AG20443 (cell line): ENCODE measurements at regions not wholly inside any gene's neighbourhood (a gene's known extent, or its start where the extent isn't known, plus 50 kb on each side); places are given as distances from the start of the nearest gene placed in this dataset.

Experiments used
- DNase-seq: peaks from one replicate; pipeline ENCODE4 v3.0.0; 2012; ENCODE audit warnings: low spot score, mixed read lengths

DNA sequence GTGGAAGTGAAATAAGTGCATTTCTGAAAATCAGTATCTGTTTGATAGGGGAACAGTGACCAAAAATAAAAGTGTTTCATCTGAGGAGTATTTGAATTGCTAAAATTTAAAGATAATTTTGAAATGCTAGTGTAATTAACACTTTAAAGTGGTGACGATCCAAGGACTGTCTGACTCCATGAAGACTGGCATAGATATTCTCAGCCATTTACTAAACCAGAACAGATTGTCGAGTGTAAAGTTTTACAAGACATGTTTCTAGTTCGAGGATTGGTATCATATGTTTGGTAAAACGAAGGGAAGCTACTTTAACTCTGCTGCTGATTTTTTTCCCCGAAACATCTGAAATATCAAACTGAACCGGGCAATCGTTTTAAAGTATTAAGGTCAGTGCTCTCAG is 417.9 kb downstream of the EPHA4 start:
- DNase-seq, result no peak

DNA sequence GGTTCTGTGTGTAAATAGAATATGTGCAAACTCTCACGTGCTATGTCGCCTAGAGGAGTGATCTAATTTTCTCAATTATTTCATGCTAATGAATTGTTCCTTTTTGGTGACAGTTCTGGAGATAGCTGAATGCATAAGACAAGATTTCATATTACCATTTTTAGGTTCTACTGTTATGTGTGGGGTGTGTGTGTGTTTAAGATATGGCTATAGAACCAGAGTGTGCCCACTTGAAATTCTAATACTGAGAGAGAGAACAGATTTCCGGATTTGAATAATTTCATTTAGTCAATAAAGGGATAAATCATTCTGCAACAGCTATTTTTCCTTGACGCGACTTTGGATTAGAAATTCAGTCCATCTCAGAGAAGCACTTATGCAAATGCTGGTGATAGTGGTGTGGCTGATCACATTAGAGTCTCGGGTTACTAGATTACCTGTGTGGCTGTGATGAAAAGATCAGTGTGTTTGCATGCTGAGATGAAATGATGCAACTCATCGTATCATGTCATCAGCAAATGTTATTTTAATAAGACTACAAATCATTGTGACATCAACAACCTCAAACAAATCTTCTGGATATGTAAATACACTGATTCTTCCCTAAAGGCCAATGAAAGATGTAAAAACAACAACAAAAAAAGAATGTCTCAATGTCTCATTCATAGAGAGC is 415.9 kb downstream of the EPHA4 start:
- no peak for DNase-seq

DNA sequence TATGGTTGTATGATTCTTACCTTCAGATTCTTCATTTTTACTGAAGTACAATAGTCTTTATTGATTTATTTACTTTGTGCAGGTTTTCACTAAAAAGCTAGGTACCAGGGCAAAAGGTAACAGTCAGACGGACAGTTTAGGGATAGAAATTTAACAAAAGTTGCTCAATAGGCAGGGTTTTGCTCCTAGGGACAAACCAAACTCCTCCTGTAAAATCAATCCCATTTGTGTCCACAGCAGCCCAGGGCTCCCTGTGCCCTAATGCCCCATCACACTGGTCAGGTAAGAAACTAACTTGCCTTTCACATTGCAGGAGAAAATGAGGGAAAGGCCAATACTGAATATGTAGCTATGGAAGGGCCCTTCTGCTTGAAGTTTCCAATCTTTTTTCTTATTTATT is 410.9 kb downstream of the EPHA4 start:
- no peak for DNase-seq

DNA sequence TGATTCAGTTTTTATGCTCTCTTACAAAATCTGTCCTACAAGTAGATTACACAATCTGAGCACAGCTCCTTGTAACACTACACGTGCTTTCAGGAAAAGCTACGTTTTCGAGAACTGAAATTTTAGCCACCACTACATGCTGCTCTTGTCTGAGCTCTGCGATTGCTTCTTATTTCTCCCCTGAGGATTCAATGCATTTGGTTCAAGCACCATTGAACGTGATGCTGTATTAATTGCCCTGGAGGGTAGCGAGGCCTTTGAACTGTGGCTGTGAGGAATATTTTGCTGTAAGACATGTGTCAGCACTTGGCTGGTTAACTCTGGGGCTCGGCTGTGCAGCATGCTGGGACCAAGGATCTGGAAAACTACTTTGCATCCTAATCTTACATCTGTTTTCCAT is 405.8 kb downstream of the EPHA4 start:
- peak; percentile 15 for DNase-seq

DNA sequence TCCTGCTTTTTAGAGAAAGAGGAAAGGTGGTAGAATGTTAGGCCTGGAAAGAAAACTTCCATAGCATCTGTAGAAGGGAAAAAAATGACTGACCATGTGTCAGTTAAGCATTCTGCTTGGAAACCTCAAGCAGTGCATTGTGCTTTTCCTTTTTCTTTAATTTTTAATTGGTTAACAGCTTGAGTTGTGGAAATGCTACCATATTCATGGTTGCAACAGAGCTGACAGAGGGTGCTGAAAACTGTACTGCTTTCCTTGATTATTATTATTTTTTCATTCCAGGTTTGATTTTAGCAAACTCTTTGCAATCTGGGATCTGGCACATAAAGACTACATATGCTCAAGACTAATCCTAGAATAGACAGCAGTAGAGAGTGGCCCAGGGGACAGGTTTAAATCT is 404.5 kb downstream of the EPHA4 start:
- DNase-seq, result no peak

DNA sequence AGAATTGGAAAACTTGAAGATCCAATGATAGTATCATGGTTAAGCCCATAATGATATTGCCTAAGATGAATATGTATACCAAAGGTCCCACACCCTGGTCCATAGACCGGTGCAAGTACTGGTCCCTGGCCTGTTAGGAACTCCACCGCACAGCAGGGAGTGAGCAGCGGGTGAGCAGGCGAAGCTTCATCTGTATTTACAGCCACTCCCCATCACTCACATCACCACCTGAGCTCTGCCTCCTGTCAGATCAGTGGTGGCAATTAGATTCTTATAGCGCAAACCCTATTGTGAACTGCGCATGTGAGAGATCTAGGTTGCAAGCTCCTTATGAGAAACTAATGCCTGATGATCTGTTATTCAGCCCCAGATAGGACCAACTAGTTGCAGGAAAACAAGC is 402.4 kb downstream of the EPHA4 start:
- no peak for DNase-seq

DNA sequence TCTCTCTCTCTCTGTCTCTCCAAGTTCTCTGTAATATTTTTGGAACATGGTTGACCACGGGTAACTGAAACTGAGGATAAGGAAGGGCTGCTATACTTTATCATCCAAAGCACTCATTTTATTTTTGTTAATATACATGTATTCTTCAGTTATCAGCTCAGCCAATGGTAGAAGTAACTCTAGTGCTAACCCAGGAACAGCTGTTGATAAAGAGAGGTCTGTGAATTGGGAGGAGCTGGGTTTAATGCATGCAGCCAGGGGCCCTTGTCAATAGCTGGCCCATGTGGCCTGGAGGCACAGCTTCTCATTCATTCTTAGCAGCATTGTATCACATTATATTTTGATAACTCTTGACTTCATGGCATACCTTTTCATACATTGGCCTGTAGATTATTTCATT is 401.6 kb downstream of the EPHA4 start:
- no peak for DNase-seq

DNA sequence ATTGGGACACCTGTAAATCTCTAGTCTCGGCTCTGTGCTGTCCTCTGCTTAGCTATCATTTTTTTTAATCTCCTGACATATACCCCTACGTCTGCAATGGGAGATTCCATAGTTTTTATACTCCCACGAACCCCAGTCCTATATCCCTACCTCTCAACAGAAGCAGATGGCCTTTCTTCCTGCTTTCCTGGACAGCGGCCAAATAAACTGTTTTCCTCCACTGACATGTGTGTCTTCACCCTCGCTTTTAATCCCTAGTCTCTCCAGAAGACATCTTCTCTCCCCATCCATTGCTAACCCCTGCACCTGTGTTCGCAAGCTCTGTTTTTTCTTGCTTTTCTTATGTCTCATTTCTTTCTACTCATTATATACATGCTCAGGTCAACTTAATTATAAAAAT is 395.4 kb downstream of the EPHA4 start:
- DNase-seq, result no peak

DNA sequence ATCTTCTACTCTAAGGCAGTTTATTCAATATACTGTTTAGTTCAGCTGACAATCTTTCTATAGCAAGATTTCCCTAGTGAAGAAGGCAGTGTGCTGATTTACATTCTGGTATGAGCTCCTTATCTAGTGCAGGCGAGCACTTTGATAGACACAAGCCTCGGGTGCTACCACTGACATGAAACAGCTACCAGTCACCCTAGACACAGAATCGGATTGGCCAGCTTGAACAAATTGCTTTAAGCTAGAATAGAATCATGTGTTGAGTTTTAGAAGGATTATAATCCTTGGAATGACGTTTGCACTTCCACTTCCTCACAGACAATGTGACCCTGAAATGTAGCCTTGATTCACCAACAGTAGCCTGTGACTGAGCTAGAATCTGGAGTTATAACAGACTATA is 394.0 kb downstream of the EPHA4 start:
- DNase-seq, result no peak

DNA sequence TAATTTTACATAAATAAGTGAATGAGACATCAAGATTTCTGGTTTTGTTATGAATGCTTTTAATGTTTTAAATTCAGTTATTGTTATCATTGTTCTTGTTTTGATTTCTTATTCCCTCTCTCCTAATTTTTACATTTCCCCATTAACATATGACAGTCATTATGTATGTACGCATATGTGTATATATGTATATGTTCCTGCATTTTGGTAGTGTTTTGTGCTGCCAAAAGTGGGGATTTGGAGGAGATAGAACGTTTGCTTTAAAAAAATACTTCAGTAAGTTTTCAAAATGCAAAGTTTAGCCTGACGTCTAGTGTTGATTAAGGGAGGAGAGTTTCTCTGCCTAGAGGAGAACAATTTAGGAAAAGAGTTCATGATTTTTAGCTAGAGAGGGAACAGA is 385.2 kb downstream of the EPHA4 start:
- DNase-seq, result no peak

DNA sequence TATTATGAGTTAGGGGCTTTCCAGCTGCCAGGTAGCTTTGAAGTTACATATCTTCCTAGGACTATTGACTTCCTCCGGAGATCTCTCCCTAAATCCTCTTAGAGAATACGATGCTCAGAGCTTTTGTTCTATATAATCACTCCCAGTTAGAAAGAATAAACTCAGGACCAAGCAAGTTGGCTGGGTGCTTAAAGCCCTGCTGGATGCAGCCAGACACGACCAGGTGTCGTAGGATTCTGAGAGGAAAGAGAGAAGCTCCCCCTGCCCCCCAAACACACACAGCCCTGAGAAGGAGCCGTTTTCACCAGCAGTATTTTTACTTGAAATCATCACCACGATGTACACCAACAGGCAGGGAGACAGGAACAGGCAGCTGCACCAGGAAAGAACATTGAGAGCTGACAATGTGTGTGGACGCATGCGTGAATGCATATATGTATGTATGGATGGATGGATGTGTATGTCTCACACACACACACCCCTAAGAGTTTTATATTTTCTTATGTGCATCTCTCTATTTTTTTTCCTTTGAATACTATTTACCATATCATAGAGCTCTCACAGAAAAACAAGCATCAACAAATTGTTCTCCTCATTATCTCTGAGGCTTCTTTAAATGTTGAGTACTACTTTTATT is 382.6 kb downstream of the EPHA4 start:
- no peak for DNase-seq

DNA sequence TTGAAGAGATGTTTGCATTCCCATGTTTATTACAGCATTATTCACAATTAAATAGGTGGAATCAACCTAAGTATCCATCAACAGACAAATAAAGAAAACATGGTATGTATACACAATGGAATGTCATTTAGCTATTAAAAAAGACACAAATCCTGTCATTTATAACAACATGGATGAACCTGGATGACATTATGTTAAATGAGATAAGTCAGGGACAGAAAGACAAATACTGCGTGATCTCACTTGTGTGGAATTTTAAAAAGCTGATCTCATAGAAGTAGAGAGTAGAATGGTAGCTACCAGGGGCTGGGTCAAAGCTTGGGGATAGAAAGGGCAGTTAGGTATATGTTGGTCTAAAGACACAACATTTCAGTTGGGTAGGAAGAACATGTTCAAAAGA is 376.3 kb downstream of the EPHA4 start:
- no peak for DNase-seq

DNA sequence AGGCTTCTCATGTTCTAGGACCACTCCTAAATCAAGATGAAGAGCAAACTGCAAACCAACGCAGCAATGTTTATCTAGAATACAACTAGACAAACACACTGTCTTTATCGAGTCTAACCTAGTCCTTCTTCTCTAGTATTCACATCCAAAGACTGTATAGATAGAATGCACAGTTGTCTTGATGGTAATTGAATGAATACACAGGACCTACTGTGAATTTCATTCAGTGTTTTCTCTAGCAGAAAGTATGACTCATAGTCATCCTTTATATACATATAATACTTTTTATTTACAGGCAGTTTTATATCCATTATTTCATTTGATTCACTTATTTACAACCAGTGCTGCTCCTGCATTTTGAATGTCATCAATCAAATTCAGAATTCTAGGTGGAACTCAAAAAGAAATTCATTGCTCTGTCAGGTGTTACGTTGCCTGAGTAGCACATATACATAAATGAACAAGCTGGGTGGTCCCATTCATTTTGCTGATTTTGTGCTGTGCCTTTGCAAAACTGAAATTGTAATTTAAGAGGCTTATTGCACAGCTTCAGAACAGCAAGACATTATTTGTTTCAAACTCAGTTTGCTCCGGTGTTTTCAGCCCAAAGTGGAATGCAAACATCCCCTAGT is 374.8 kb downstream of the EPHA4 start:
- DNase-seq, result no peak

DNA sequence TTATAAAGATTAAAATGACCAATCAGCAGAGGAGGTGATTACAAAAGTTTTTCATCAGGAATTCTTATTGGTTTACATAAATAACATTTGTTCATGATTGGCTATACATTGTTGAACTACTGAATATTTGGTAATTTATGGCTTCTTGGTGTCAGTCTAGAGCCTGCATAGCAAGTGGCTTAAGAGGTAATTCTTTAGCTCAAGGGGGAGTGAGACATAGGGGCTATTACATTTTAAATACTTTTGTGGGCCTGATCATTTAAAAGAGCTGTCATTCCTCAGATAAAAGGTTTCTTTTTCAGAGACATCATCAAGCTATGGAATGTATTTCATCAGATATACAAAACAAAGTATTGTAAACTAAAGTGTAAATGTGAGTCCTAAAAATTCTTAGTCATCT is 373.8 kb downstream of the EPHA4 start:
- DNase-seq, result no peak

DNA sequence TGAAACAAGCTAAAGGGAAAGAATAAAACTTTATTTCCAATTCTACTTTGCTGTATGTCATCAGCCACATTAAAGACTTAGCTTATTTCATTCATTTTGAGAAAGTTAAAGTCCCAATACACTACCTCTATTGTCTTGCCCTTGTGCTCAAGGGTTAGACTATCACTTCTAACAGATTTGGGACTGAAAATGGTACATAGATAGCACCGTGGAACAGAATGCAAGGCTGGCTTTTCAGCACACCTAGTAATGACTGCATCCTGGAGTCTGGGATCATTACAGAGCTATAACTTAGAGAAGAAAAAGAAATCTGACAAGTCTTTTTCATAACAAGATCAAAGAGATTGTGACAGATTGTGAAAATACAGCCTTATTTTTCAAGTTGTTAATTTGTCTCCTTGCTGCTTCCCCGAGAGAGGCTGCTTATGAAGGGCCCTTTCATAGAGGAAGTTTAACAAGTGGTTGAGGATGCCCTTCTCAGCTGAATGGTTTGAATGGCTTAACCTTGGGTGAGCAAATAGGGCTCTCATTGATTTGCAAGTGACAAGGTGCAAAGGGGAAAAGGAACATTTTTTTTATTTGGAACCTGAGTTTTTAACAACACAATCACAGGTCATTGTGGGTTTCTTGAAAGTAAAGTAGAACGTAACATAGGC is 371.8 kb downstream of the EPHA4 start:
- DNase-seq, result no peak

DNA sequence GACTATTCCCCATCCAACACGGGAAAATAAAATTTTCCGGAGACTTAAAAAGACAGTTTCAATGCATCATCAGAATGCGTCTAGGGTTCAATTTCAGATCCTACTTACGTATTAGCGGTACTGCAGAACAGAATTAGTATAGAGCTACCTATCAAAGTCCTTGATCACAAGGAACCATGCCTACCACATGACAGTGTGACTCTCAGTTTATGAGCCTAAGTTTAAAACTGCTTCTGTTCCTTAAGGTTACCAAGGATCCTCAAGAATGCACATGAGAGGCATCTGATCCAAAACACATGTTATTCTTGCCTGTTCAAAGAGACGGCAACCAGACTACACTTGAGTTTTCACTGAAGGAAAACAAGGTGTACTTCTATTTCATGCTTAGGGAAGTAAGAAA is 369.7 kb downstream of the EPHA4 start:
- DNase-seq, result no peak

DNA sequence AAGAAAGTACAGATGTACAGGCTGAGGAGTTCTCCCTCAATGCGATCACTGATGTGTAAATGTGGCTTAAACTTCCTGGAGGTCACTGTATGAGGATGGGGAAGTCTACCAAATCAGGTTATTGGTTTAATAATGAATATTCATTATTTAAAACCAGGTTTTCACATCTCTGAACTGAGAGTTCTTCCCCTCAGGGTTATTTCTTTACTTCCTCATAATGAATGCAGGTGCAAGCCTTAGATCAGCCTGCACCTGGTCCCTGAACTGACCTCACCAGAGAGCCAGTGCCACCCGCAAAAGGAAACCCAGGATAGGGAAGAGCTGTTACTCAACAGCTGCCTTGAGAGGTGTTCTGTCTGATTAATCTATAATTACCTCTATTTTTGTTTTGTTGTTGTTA is 369.0 kb downstream of the EPHA4 start:
- no peak for DNase-seq

DNA sequence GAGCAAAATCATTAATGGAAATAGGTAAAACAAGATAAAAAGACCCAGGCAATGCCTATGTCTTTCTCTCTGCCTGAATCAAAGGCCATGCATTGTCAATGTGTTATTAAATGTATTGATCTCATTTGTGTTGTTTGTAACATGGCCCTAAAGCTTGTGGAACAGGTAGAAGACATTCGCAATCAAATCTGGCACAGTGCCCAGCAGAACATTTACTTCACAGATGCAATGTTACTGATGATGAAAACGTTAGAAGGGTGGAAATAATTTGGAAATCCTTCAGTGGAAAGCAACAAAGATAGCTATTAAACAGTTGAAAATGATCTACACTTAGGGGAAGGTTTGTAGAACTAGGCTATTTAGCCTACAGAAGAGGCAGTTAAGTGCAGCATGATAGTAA is 368.2 kb downstream of the EPHA4 start:
- no peak for DNase-seq

DNA sequence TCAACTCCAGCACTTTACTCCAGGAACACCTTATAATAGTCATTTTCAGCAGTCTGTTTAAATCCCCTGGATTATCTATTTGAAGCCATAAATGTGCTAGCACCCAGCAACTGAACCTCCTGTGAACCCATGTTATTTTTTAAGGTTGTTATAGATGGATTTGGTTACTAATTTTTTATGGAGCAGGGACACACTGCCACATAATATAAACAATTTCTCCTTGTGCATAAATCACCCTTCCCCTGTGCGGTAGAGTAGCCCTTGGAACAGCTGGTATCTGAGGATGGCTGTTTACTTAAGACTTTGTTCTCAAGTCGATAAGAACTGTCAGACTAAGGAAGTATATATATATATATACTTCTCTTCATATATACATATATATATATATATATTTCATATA is 367.4 kb downstream of the EPHA4 start:
- no peak for DNase-seq

DNA sequence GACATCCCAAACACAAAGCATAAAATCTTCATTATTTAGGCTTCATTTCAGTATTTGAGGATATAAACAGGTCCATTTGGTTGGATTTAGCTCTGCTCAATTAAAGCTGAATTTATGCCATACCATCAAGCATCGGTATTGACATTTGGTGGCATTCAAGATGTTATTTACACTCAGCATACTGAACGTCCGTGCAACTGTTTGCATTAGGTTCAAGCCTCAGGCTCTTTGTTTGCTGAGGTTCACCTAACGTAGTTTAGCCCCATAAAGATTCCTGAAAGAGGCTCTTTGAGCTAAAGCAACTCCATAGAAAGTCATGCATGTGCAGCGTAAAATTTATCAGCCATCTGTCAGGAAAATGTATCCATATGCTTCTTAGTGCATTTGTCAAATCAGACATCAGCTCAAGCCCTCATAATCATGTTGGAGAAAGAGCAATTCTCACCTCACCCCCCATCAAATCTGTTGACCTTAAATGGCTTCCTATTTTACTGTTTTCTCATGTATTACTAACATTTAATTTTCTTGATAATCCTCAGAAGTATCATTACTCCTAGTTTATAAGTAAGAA is 366.9 kb downstream of the EPHA4 start:
- DNase-seq, result no peak

DNA sequence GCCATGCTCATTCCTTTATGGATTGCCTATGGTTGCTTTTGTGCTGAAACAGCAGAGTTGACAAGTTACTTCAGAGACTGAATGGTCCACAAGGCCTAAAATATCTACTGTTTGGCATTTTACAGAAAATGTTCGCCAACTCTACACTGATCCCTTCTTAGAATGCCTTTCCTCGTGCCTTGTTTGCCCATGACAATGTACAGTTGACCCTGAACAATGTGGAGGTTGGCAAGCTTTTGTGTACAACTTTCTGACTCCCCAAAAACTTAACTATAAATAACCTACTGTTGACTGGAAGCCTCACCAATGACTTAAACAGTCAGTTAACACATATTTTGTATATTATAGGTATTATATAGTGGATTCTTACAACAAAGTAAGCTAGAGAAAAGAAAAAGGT is 361.4 kb downstream of the EPHA4 start:
- DNase-seq, result no peak

DNA sequence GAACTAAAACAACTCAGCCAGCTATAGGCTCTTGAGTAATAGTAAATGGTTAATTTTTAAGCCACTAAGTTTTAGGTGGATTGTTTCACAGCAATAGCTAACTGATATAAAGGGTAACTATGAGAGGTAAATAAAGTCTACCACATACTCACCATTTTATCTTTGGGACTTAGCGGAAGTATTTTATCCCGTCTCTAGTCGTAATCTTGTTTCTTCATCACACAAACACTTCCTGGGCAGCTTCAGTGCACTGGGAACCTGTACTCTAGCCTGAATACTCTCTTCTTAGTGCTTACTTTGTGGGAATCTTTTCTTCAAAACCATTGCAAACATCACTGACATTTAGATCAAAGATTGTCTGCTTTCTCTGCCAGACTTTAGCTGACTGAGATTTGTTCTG is 360.5 kb downstream of the EPHA4 start:
- no peak for DNase-seq

DNA sequence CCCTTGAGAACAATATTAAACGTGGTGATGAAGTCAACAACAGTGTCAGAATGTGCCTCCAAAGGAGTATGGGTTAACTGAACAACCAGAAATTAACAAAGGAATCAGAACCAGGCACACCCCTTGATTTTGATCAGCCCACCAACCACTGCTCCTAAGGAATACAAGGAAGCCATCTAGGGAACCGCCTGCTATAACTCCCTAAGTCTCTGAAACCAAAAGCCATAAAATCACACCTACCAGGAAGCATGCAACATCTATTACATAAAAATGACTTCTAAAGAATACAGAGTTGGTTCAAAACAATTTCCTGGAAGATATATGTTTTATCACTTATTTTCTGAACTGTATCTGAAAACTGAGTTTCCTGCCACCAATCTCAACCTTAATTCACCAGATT is 360.0 kb downstream of the EPHA4 start:
- no peak for DNase-seq
